GM13977 (cell line): ENCODE measurements at regions not wholly inside any gene's neighbourhood (a gene's known extent, or its start where the extent isn't known, plus 50 kb on each side); places are given as distances from the start of the nearest gene placed in this dataset.

Experiments
- DNase-seq: peaks from one replicate; pipeline ENCODE4 v3.0.0; 2012; ENCODE audit warnings: low spot score
- CTCF ChIP-seq: IDR thresholded peaks from 2 replicates; pipeline ENCODE4 v1.5.1; 2012; ENCODE audit warnings: mild to moderate bottlenecking, control low read depth; ENCODE audit not compliant: insufficient read depth; ENCODE audit errors: extremely low read depth, missing control alignments
- in situ Hi-C: fragments of 300-500 bp; cut with MboI; formaldehyde crosslinking; loops from one replicate; pipeline ENCODE4 v1.12.0; 2022; ENCODE audit warnings: low sequenced_read_pairs, low pct_unique_long_range_greater_than_20kb, mixed read lengths, inconsistent platforms; ENCODE audit not compliant: unreplicated experiment

GRCh38 chr5:124822647-124823046 lies 76.2 kb upstream of the ZNF608 start:
- in situ Hi-C loops, result no loop called here
- no peak for TF ChIP-seq CTCF
- DNase-seq, result no peak

GRCh38 chr5:124823380-124823779 lies 76.9 kb upstream of the ZNF608 start:
- TF ChIP-seq CTCF, result no peak
- no peak for DNase-seq
- in situ Hi-C loops, result no loop called here

- no peak for TF ChIP-seq CTCF
- no peak for DNase-seq
- in situ Hi-C loops, result no loop called here
Measured at GRCh38 chr5:124824637-124825158, 78.3 kb upstream of the ZNF608 start.

GRCh38 chr5:124825250-124825982 lies 79.0 kb upstream of the ZNF608 start:
- in situ Hi-C loops, result no loop called here
- TF ChIP-seq CTCF, result no peak
- DNase-seq, result no peak

- TF ChIP-seq CTCF, result no peak
- in situ Hi-C loops, result no loop called here
- DNase-seq, result no peak
Measured at GRCh38 chr5:124825983-124826337, 79.5 kb upstream of the ZNF608 start.

GRCh38 chr5:124828731-124829234 lies 82.3 kb upstream of the ZNF608 start:
- no peak for DNase-seq
- in situ Hi-C loops, result no loop called here
- no peak for TF ChIP-seq CTCF
